Endodermal cell (in vitro differentiated cells): ENCODE measurements at regions not wholly inside any gene's neighbourhood (a gene's known extent, or its start where the extent isn't known, plus 50 kb on each side); places are given as distances from the start of the nearest gene placed in this dataset.

Source experiments
- DNase-seq: peaks from one replicate; pipeline ENCODE4 v3.0.0-alpha.2; 2017
- H3K27ac ChIP-seq: 2 replicates; pipeline ENCODE4 v1.5.1; 2013; ENCODE audit warnings: mild to moderate bottlenecking, low read depth, low read length, moderate library complexity
- H3K27me3 ChIP-seq: 2 replicates; pipeline ENCODE4 v1.6.1; 2013; ENCODE audit warnings: mild to moderate bottlenecking, low read length, moderate library complexity; ENCODE audit not compliant: insufficient read depth, control insufficient read depth, poor library complexity, severe bottlenecking
- H3K36me3 ChIP-seq: 2 replicates; pipeline ENCODE4 v1.7.0; 2013; ENCODE audit warnings: mild to moderate bottlenecking, low read length, moderate library complexity; ENCODE audit not compliant: control insufficient read depth, insufficient read depth
- H3K4me1 ChIP-seq: one replicate; pipeline ENCODE4 v1.7.0; 2013; ENCODE audit warnings: low read length; ENCODE audit not compliant: control insufficient read depth, insufficient read depth
- H3K4me3 ChIP-seq: 2 replicates; pipeline ENCODE4 v1.5.1; 2013; ENCODE audit warnings: mild to moderate bottlenecking, low read length, moderate library complexity
- H3K9ac ChIP-seq: 2 replicates; pipeline ENCODE4 v1.6.1; 2013; ENCODE audit warnings: mild to moderate bottlenecking, low read length, moderate library complexity; ENCODE audit not compliant: poor library complexity, severe bottlenecking; ENCODE audit errors: extremely low read depth
- H3K9me3 ChIP-seq: 2 replicates; pipeline ENCODE4 v1.6.1; 2013; ENCODE audit warnings: mild to moderate bottlenecking, low read length, moderate library complexity; ENCODE audit not compliant: control insufficient read depth
- H3K27ac Mint-ChIP-seq: 2 replicates; pipeline ENCODE4 v1.8.0; 2020; ENCODE audit warnings: mixed read lengths
- H3K27me3 Mint-ChIP-seq: 2 replicates; pipeline ENCODE4 v1.8.0; 2021; ENCODE audit warnings: mild to moderate bottlenecking, mixed read lengths; ENCODE audit not compliant: insufficient read depth
- H3K36me3 Mint-ChIP-seq: 2 replicates; pipeline ENCODE4 v1.8.0; 2020; ENCODE audit warnings: low read depth, mixed read lengths
- H3K4me1 Mint-ChIP-seq: 2 replicates; pipeline ENCODE4 v1.8.0; 2020; ENCODE audit warnings: mixed read lengths
- H3K4me3 Mint-ChIP-seq: 2 replicates; pipeline ENCODE4 v1.8.0; 2020; ENCODE audit warnings: mild to moderate bottlenecking, moderate library complexity, mixed read lengths
- H3K9me3 Mint-ChIP-seq: 2 replicates; pipeline ENCODE4 v1.8.0; 2020; ENCODE audit warnings: mild to moderate bottlenecking, mixed read lengths
- CTCF ChIP-seq: fragments of 200-600 bp; sonication (generic); conservative IDR thresholded peaks from 2 replicates; pipeline ENCODE4 v1.5.0; 2021; ENCODE audit warnings: antibody characterized with exemption, mild to moderate bottlenecking
- whole genome bisulfite sequencing, 2 experiments: methylation state at CpG; one replicate each; pipeline versions ENCODE4 v1.1.5 to v1.1.7; 2013; ENCODE audit warnings: missing lambda C conversion rate in 2 of 2, mixed read lengths in 1 of 2; ENCODE audit not compliant: insufficient coverage in 1 of 2, insufficient read length in 1 of 2; 5-methylcytosine and 5-hydroxymethylcytosine counted together

GRCh38 chr12:115412831-115413230 is 728.9 kb upstream of the TBX3 start:
- Histone ChIP-seq H3K36me3 (no peaks in the 10 kb centered on the region), H3K27ac (no peak overlapping the region), H3K4me3 (no peak overlapping the region), H3K9me3 (peaks cover 9% of the 10 kb centered on the region), H3K4me1 (no peaks in the 10 kb centered on the region), H3K27me3 (peaks cover 2% of the 10 kb centered on the region), H3K9ac (no peak overlapping the region)
- Mint-ChIP-seq H3K9me3 (peaks cover 5% of the 10 kb centered on the region), H3K27me3 (peaks cover 5% of the 10 kb centered on the region), H3K4me3 (no peak overlapping the region), H3K27ac (no peak overlapping the region), H3K36me3 (no peaks in the 10 kb centered on the region), H3K4me1 (peaks cover 30% of the 10 kb centered on the region)
- no peak for DNase-seq
- TF ChIP-seq CTCF = no peak
- 93% methylated on average over 3 of the region's 3 CpGs; no CpG with 5 or more reads in 1 of the 2 experiments for WGBS, 2 experiments

- H3K36me3 Mint-ChIP-seq = no peaks in the 10 kb centered on the region
These were observed 727.1 kb upstream of the TBX3 start for GRCh38 chr12:115411121-115411520.

DNA sequence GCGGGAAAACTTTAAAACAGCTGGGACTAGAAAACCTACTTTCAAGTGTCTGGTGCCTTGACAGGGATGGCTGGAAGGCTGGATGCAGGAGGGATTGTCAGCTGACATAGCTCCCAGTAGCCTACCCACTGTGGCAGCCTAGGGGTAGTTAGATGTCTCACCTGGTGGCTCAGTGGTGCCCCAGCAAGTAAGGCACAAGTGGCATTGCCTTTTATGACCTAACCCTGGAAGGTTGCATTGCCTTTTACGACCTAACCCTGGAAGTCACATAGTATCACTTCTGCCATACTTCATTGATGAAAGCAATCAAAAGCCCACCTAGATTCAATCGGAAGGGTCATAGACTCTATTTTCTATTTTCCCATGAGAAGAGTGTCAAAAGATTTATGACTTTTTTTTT is 724.7 kb upstream of the TBX3 start:
- no peak overlapping the region for H3K9ac ChIP-seq
- H3K4me3 Mint-ChIP-seq = no peak overlapping the region
- H3K27me3 ChIP-seq = peaks cover 16% of the 10 kb centered on the region
- no peak overlapping the region for H3K4me3 ChIP-seq
- peaks cover 3% of the 10 kb centered on the region for H3K9me3 Mint-ChIP-seq
- H3K27ac ChIP-seq = no peak overlapping the region
- peaks cover 42% of the 10 kb centered on the region for H3K4me1 Mint-ChIP-seq
- H3K36me3 ChIP-seq = no peaks in the 10 kb centered on the region
- WGBS, 2 experiments = 98 to 100% methylated on average over 2 to 3 of the region's 3 CpGs
- peaks cover 7% of the 10 kb centered on the region for H3K27me3 Mint-ChIP-seq
- no peak for TF ChIP-seq CTCF
- no peak overlapping the region for H3K27ac Mint-ChIP-seq
- H3K9me3 ChIP-seq = peaks cover 9% of the 10 kb centered on the region
- H3K4me1 ChIP-seq = no peaks in the 10 kb centered on the region
- no peaks in the 10 kb centered on the region for H3K36me3 Mint-ChIP-seq
- DNase-seq = no peak

More at GRCh38 chr12:115411121-115411520, 727.1 kb upstream of the TBX3 start:
- Mint-ChIP-seq H3K27me3 (peaks cover 7% of the 10 kb centered on the region), H3K27ac (no peak overlapping the region), H3K4me3 (no peak overlapping the region), H3K4me1 (peaks cover 38% of the 10 kb centered on the region), H3K9me3 (no peaks in the 10 kb centered on the region)
- Histone ChIP-seq H3K9me3 (no peaks in the 10 kb centered on the region), H3K27ac (no peak overlapping the region), H3K9ac (no peak overlapping the region), H3K27me3 (peaks cover 6% of the 10 kb centered on the region), H3K4me3 (no peak overlapping the region), H3K36me3 (no peaks in the 10 kb centered on the region), H3K4me1 (no peaks in the 10 kb centered on the region)
- no peak for TF ChIP-seq CTCF
- peak; percentile 76 for DNase-seq
- 36 to 42% methylated on average over 5 to 7 of the region's 7 CpGs for WGBS, 2 experiments
